GM12892 (cell line): ENCODE measurements at regions not wholly inside any gene's neighbourhood (a gene's known extent, or its start where the extent isn't known, plus 50 kb on each side); places are given as distances from the start of the nearest gene placed in this dataset.

Experiments used
- POLR2A ChIP-seq: IDR thresholded peaks from 2 replicates; pipeline ENCODE4 v1.6.1; 2011; ENCODE audit warnings: low read depth, low read length, control low read depth
- POLR2AphosphoS5 ChIP-seq: IDR thresholded peaks from 2 replicates; pipeline ENCODE4 v1.6.1; 2011; ENCODE audit warnings: low read depth, low read length, control low read depth
- TAF1 ChIP-seq: IDR thresholded peaks from 2 replicates; pipeline ENCODE4 v1.6.1; 2011; ENCODE audit warnings: low read depth, mild to moderate bottlenecking, control low read depth, low read length, borderline replicate concordance

DNA sequence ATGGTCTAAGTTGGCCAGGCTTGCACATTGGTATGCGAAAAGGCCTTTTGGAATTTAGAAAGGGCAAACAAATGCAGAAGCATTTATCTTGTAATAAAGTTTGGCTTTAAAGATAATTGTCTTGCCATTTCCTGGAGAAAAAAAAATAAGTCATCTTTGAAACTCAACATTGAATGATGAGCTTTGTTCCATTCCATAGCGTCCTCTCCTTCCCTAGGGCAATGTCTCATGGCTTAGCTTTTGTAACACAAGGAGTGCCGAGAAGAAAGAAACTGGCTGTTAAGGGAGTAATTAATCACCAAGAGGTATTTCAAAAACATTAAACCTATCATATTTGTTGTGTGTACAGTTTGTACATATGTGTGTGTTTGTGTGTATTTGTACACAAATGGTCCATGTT lies 372.3 kb downstream of the NPIPA8 start:
- no peak for TF ChIP-seq POLR2AphosphoS5
- no peak for TF ChIP-seq POLR2A
- TF ChIP-seq TAF1 = no peak
